Stimulated activated CD8-positive, alpha-beta memory T cell treated with anti-CD3 and anti-CD28 coated beads, Interleukin-12 subunit alpha, Interleukin-12 subunit beta, amount 100 ng/mL, for 24 hours (primary cell): ENCODE measurements at regions not wholly inside any gene's neighbourhood (a gene's known extent, or its start where the extent isn't known, plus 50 kb on each side); places are given as distances from the start of the nearest gene placed in this dataset.

Source experiments
- DNase-seq: peaks from one replicate; pipeline ENCODE4 v3.0.0-alpha.2; 2020; ENCODE audit errors: extremely low read depth

DNA sequence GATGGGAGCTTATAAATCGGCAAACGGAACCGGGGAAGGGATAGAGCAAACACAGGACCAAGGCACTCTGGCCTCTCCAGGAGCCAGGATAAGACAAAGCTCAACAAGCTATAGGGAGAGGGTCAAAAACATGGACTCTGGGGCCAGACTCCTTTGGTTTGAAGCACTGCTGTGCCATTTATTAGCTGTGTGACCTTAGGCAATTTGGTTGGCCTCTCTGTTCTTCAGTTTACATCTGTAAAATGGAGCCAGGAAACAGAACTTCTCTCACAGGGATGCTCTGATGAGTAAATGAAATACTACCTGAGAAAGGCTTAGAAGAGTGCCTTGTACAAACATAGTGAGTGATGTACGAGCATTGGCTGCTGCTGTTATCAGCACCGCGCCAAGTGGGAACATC lies 213.3 kb upstream of the PWP1 start:
- no peak for DNase-seq

- no peak for DNase-seq
Measured at GRCh38 chr12:107474099-107474498, 211.5 kb upstream of the PWP1 start.

- no peak for DNase-seq
Measured at GRCh38 chr12:107474639-107475539, 210.7 kb upstream of the PWP1 start.

DNA sequence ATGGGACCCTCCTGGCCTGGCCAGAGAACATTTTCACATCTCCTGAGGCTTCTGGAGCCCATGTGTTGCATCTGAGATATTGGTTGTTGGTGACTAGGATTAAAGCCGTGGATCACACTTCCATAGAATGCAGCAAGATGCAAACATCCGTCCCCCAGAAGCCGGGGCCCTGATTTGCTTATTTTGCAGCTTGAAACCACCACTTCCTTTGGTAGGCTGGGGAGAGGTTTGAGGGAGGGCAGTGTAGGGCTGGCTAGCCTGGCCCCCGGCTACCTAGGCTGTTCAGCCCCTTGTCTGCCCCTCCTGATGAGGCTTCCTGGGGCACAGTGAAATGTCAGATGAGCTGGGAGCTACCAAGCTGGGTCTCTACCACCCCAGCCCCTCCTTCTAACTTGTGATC lies 209.7 kb upstream of the PWP1 start:
- DNase-seq = no peak

GRCh38 chr12:107477018-107477417 lies 208.6 kb upstream of the PWP1 start:
- no peak for DNase-seq

- DNase-seq = no peak
Measured at GRCh38 chr12:107477947-107478610, 207.5 kb upstream of the PWP1 start.

- DNase-seq = no peak
Measured at GRCh38 chr12:107478881-107479280, 206.7 kb upstream of the PWP1 start.

GRCh38 chr12:107480836-107481608 lies 204.6 kb upstream of the PWP1 start:
- DNase-seq = no peak

- no peak for DNase-seq
Measured at GRCh38 chr12:107484230-107484629, 201.4 kb upstream of the PWP1 start.

DNA sequence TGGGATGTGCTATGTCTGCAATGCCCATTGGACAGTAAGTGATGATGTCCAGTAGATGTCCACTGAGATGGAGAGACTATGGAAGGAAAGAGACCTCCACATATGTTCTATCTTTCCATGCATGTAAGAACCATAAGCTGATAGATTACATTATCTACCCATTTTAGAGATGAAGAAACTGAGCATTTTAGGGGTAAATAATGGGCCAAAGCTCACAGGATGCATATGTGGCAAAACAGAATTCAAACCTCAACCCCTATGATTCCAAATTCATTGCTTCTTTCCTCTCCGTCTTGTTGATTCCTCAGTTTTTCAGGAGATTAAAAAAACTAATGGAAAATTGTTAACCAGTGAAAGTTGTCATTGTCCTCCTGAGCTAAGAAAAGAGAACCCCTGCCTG lies 200.7 kb upstream of the PWP1 start:
- no peak for DNase-seq

GRCh38 chr12:107485731-107486130 lies 199.9 kb upstream of the PWP1 start:
- no peak for DNase-seq

- DNase-seq = no peak
Measured at GRCh38 chr12:107486140-107486892, 199.3 kb upstream of the PWP1 start.

DNA sequence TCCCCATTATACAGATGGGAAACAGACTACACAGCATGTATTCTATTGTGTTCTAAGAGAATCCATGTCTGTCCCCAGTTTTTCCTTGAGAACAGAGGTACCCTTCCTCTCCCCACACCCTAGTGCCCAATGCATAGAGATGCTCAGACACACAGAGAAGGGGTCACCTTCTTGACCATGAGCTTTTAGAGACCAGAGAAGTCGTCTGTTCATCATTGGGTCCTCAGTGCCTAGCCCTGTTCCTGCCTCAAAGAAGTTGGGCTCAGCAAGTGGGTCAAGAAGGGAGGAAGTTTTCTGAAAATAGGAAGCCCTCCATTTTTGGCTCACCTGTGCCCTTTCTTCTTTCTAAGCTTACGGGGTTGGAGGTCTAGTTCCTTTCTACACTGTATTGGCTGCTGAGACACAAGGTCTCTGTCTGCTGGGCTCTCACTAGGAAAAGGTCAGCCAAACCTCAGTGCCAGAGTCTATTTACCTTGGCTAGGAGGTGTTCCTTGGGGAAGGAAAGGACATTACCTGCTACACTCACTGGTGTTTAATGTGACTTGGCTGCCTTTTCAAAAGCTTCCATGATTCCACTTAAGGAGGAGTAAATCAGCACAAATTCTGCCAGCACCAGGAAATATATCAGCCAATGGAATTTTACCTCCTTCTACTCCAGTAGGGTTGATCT lies 198.5 kb upstream of the PWP1 start:
- DNase-seq = no peak

DNA sequence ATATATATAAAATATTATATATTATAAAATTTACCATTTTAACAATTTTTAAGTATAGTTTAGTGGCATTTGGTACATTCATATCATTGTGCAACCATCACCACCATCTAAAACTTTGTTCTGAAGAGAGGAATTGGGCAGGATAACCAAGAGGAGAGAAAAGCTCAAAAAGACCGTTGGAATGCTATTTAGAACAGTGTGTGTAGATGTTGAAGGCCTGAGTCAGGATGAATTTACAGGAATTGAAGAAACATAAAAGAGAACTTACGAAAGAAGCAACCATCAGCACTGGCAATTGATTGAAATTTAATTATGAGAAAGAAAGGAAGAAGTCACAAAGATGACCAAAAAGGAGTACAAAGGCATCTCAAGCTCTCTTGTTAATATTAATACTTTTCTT lies 196.9 kb upstream of the PWP1 start:
- DNase-seq = no peak

GRCh38 chr12:107490010-107490409 lies 195.6 kb upstream of the PWP1 start:
- DNase-seq = no peak

DNA sequence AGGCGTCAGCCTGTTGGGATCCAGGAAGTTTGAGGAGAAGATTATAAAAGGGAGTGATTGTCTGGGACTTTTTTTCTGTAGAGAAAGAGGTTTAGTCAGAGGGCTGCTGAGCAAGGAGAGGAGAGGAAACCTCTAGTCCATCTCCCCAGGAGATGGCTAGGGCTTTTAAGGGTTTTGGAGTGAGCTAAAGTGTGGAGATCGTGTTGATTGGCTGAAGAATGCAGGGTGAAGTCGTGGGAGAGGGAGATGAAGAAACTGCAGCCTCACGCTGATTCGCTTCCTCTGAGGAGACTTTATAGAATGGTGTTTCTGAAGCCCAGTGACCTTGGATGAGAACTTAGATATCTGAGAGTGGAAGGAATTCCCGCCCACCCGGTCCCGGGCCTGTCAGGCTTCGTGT lies 193.7 kb upstream of the PWP1 start:
- no peak for DNase-seq

GRCh38 chr12:107492393-107493134 lies 193.0 kb upstream of the PWP1 start:
- no peak for DNase-seq

DNA sequence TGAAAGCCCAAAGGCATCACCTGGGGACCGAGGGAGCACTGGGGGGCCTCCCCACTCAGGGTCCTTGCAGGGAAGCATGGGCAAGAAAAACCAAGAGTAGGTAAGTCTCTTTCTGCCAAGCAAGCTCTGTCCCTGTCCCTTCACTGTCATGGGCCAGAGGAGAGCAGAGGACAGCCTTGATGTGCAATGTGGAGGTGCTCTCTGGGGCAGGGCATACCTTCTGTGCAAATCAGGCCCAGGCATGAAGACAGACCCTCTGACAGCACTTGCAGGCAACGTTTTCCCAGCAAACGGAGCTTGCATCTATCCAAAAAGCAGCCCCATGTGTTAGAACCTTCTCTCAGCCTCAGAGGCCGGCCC lies 192.5 kb upstream of the PWP1 start:
- no peak for DNase-seq

DNA sequence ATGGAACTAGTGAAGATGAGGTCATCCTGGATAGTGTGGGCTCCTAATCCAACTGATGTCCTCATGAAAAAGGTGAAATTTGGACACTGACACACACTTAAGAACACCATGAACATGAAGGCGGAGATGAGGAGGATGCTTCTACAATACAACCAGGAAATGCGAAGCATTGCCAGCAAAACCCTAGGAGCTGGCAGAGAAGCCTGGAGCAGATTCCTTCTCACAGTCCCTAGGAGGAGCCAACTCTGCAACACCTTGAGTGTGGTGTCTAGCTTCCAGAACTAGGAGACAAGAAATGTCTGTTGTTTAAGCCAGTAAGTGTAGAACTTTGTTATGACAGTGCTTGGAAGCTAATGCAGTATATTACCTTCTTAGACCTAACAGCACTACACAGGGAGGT lies 191.9 kb upstream of the PWP1 start:
- DNase-seq = no peak

DNA sequence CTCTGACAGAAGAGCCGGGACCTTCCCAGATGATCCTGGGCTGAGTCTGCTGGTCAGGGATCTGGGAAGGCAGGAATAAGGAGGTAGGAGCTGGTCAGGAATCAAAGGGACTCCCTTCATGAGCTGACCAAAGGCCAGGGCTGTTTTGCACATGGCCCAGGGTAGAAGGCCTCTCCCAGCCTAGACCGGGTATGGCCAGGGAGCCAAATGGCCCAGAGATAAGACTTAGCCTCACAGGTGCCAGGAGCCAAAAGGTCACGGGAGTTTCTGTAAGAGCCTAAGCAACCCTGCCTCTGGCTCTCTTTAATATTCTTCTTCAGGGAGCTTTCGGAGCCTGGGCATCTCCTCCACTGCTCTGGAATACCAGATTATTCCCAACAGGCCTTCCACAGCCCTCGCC lies 191.3 kb upstream of the PWP1 start:
- no peak for DNase-seq

- DNase-seq = no peak
Measured at GRCh38 chr12:107495604-107496003, 190.0 kb upstream of the PWP1 start.
